Spleen (tissue), 11 donors: ENCODE measurements at regions not wholly inside any gene's neighbourhood (a gene's known extent, or its start where the extent isn't known, plus 50 kb on each side); places are given as distances from the start of the nearest gene placed in this dataset.

ENCODE experiments used
- DNase-seq: peaks from one replicate; pipeline ENCODE4 v3.0.0-alpha.2; 2020
- H3K27ac ChIP-seq, 8 donors: fragments of 200-600 bp; sonication (generic) in 7 of 8; 1 replicate in 4 of 8; 2 replicates in 4 of 8; pipeline versions ENCODE4 v1.5.0 to v1.8.0; 2016 to 2021; ENCODE audit warnings: inconsistent platforms in 4 of 8, mild to moderate bottlenecking in 4 of 8, moderate library complexity in 1 of 8
- H3K27me3 ChIP-seq, 7 donors: fragments of 200-600 bp; sonication (generic) in 6 of 7; replicated peaks in 1 of 7; 1 replicate in 4 of 7; 2 replicates in 3 of 7; pipeline versions ENCODE4 v1.5.0 to v1.8.0; 2016 to 2021; ENCODE audit warnings: inconsistent platforms in 3 of 7, mild to moderate bottlenecking in 1 of 7
- H3K36me3 ChIP-seq, 6 donors: fragments of 200-600 bp; sonication (generic) in 5 of 6; 1 replicate in 4 of 6; 2 replicates in 2 of 6; pipeline versions ENCODE4 v1.5.0 to v1.8.0; 2016 to 2021; ENCODE audit warnings: inconsistent platforms in 2 of 6
- H3K4me1 ChIP-seq, 6 donors: fragments of 200-600 bp; sonication (generic) in 5 of 6; 1 replicate in 3 of 6; 2 replicates in 3 of 6; pipeline versions ENCODE4 v1.5.0 to v1.8.0; 2016 to 2021; ENCODE audit warnings: inconsistent platforms in 3 of 6
- H3K4me3 ChIP-seq, 8 donors: fragments of 200-600 bp; sonication (generic) in 7 of 8; 1 replicate in 4 of 8; 2 replicates in 4 of 8; pipeline versions ENCODE4 v1.5.0 to v1.8.0; 2016 to 2021; ENCODE audit warnings: inconsistent platforms in 4 of 8, mild to moderate bottlenecking in 4 of 8, moderate library complexity in 2 of 8
- H3K9me3 ChIP-seq, 8 donors: fragments of 200-600 bp; sonication (generic) in 7 of 8; 1 replicate in 4 of 8; 2 replicates in 4 of 8; pipeline versions ENCODE4 v1.5.0 to v1.8.0; 2016 to 2021; ENCODE audit warnings: inconsistent platforms in 4 of 8
- POLR2A ChIP-seq, 3 donors: fragments of 450-650 bp; IDR thresholded peaks; one replicate each; pipeline ENCODE4 v1.5.1; 2017; ENCODE audit warnings: antibody characterized with exemption in 3 of 3, mild to moderate bottlenecking in 1 of 3
- POLR2AphosphoS5 ChIP-seq, 3 donors: sonication (generic); formaldehyde crosslinking; IDR thresholded peaks; one replicate each; pipeline ENCODE4 v1.5.1; 2017; ENCODE audit warnings: antibody characterized with exemption in 3 of 3
- WGBS, 5 donors: extraction: QIAGEN DNeasy Blood & Tissue Kit in 3 of 5; methylation state at CpG; one replicate each; pipeline versions ENCODE4 v1.1.5 to v1.1.7; 2013 to 2018; 5-methylcytosine and 5-hydroxymethylcytosine counted together
- intact Hi-C: fragments of 100-400 bp; cut with DNase I; formaldehyde crosslinking; loops from one replicate; pipeline ENCODE4 v1.15.0; 2023; ENCODE audit warnings: low total_unique reads
- TF ChIP-seq, protein P1 (sequence below), 11 experiments: fragments of 200-600 bp in 7 of 11; fragments of 450-650 bp in 4 of 11; sonication (generic) in 4 of 11; IDR thresholded peaks in 8 of 11; conservative IDR thresholded peaks in 3 of 11; 1 replicate in 7 of 11; 2 replicates in 4 of 11; pipeline versions ENCODE4 v1.4.0 to v1.8.0; 2016 to 2021; ENCODE audit warnings: antibody characterized with exemption in 11 of 11, inconsistent platforms in 4 of 11, mild to moderate bottlenecking in 1 of 11
- donor health status: healthy with polysubstance abuse.
- donor health status: DM: no; HTN: no; CAD: no; lungs with moderate emphysema.
- donor health status: DM: no; HTN: no; CAD: no.
- donor health status: Bipolar disorder and iron deficiency.
- donor health status: healthy.
- donor health status: DM: no; HTN: no; CAD: no.
- donor health status: DM: yes; HTN: yes; CAD: no.

DNA sequence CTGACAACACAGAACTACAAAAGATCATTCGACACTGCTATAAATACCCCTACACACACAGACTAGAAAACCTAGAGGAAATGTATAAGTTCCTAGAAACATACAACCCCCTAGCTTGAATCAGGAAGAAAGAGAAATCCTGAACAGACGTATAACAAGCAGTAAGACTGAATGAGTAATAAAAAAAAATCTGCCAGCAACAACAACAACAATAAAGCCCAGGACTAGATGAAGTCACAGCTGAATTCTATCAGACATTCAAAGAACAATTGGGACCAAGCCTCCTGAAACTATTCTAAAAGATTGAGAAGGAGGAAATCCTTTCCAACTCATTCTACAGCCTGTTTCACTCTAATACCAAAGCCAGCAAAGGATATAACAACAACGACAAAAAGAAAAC lies 68.2 kb upstream of the SLIT3 start:
- no peaks in the 10 kb centered on the region for H3K36me3 ChIP-seq
- H3K9me3 ChIP-seq: peaks cover 0 to 15% (median 2%) of the 10 kb centered on the region in 8 donors
- 69 to 79% (median 76%) methylated on average over 3 of the region's 3 CpGs for WGBS, 5 donors
- no peak overlapping the region for H3K27ac ChIP-seq
- no peak for DNase-seq
- TF ChIP-seq, protein P1, sequence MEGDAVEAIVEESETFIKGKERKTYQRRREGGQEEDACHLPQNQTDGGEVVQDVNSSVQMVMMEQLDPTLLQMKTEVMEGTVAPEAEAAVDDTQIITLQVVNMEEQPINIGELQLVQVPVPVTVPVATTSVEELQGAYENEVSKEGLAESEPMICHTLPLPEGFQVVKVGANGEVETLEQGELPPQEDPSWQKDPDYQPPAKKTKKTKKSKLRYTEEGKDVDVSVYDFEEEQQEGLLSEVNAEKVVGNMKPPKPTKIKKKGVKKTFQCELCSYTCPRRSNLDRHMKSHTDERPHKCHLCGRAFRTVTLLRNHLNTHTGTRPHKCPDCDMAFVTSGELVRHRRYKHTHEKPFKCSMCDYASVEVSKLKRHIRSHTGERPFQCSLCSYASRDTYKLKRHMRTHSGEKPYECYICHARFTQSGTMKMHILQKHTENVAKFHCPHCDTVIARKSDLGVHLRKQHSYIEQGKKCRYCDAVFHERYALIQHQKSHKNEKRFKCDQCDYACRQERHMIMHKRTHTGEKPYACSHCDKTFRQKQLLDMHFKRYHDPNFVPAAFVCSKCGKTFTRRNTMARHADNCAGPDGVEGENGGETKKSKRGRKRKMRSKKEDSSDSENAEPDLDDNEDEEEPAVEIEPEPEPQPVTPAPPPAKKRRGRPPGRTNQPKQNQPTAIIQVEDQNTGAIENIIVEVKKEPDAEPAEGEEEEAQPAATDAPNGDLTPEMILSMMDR (IDR thresholded peaks at IDR 0.05 in 8 of 11, conservative IDR thresholded peaks at IDR 0.05 in 3 of 11): no peak
- TF ChIP-seq POLR2A (IDR thresholded peaks at IDR 0.05): no peak
- TF ChIP-seq POLR2AphosphoS5 (IDR thresholded peaks at IDR 0.05): no peak
- H3K27me3 ChIP-seq: peaks cover 0 to 6% (median 0%) of the 10 kb centered on the region in 7 donors
- no peak overlapping the region for H3K4me3 ChIP-seq
- intact Hi-C loops: no loop called here
- no peaks in the 10 kb centered on the region for H3K4me1 ChIP-seq

- H3K4me3 ChIP-seq: no peak overlapping the region
- H3K36me3 ChIP-seq: no peaks in the 10 kb centered on the region
- intact Hi-C loops: no loop called here
- H3K27ac ChIP-seq: no peak overlapping the region
- no peaks in the 10 kb centered on the region for H3K4me1 ChIP-seq
- peaks cover 0 to 15% (median 2%) of the 10 kb centered on the region in 8 donors for H3K9me3 ChIP-seq
- no peak for DNase-seq
- peaks cover 0 to 6% (median 0%) of the 10 kb centered on the region in 7 donors for H3K27me3 ChIP-seq
- 72 to 91% (median 86%) methylated on average over 2 of the region's 2 CpGs for WGBS, 5 donors
- TF ChIP-seq, protein P1 (IDR thresholded peaks at IDR 0.05 in 8 of 11, conservative IDR thresholded peaks at IDR 0.05 in 3 of 11): no peak
- TF ChIP-seq POLR2AphosphoS5 (IDR thresholded peaks at IDR 0.05): no peak
- TF ChIP-seq POLR2A (IDR thresholded peaks at IDR 0.05): no peak
Observed at GRCh38 chr5:169367861-169368260, 66.9 kb upstream of the SLIT3 start.

GRCh38 chr5:169357291-169357690 lies 56.4 kb upstream of the SLIT3 start:
- Histone ChIP-seq H3K4me3 (no peak overlapping the region), H3K9me3 (no peaks in the 10 kb centered on the region), H3K36me3 (no peaks in the 10 kb centered on the region), H3K4me1 (no peaks in the 10 kb centered on the region), H3K27ac (no peak overlapping the region), H3K27me3 (peaks cover 0 to 6% (median 0%) of the 10 kb centered on the region in 7 donors)
- intact Hi-C loops: no loop called here
- TF ChIP-seq POLR2AphosphoS5 (IDR thresholded peaks at IDR 0.05) (no peak), POLR2A (IDR thresholded peaks at IDR 0.05) (no peak)
- TF ChIP-seq, protein P1 (IDR thresholded peaks at IDR 0.05 in 8 of 11, conservative IDR thresholded peaks at IDR 0.05 in 3 of 11): no peak
- WGBS, 5 donors: 74 to 100% (median 83%) methylated on average over 1 of the region's 1 CpG
- DNase-seq: no peak

- Histone ChIP-seq H3K27ac (no peak overlapping the region), H3K9me3 (no peaks in the 10 kb centered on the region), H3K36me3 (no peaks in the 10 kb centered on the region), H3K4me1 (no peaks in the 10 kb centered on the region), H3K27me3 (peaks cover 0 to 6% (median 0%) of the 10 kb centered on the region in 7 donors), H3K4me3 (no peak overlapping the region)
- TF ChIP-seq, protein P1 (IDR thresholded peaks at IDR 0.05 in 8 of 11, conservative IDR thresholded peaks at IDR 0.05 in 3 of 11): no peak
- no peak for TF ChIP-seq POLR2A (IDR thresholded peaks at IDR 0.05)
- TF ChIP-seq POLR2AphosphoS5 (IDR thresholded peaks at IDR 0.05): no peak
- intact Hi-C loops: no loop called here
- DNase-seq: no peak
Observed at GRCh38 chr5:169356811-169357210, 55.9 kb upstream of the SLIT3 start.
